Adrenal gland (tissue), 5 donors: ENCODE measurements at regions not wholly inside any gene's neighbourhood (a gene's known extent, or its start where the extent isn't known, plus 50 kb on each side); places are given as distances from the start of the nearest gene placed in this dataset.

Experiments
- CTCF ChIP-seq, 6 experiments: fragments of 450-650 bp in 4 of 6; fragments of 200-600 bp in 2 of 6; sonication (generic) in 1 of 6; IDR thresholded peaks; 1 replicate in 5 of 6; 2 replicates in 1 of 6; pipeline versions ENCODE4 v1.5.1 to v1.8.0; 2016 to 2021; ENCODE audit warnings: antibody characterized with exemption in 6 of 6, mild to moderate bottlenecking in 2 of 6, moderate library complexity in 1 of 6
- POLR2A ChIP-seq, 2 donors: fragments of 450-650 bp; IDR thresholded peaks; one replicate each; pipeline ENCODE4 v1.6.1; 2017; ENCODE audit warnings: antibody characterized with exemption in 2 of 2, mild to moderate bottlenecking in 2 of 2, moderate library complexity in 1 of 2
- donor health status: DM: no; HTN: no; CAD: no.

DNA sequence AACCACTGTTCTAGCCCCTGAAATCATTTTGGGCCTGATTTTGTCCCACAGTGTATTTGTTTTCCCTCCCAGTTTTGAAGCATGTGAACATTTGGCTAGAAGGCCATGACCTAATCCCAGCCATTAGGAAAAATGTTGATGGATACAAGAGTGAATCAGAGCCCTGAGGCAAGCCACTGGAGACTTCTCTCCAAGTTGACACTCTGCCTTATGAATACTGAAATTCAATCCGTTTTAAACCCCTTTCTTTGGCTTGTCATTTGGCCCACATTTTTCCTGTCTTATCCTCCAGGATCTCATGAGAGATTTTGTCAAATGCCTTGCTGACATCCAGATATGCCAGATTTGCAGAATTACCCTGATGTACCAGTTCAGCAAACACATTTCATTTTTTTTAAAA, 158.8 kb downstream of the FAT3 start:
- TF ChIP-seq CTCF (IDR thresholded peaks at IDR 0.05), result no peak
- no peak for TF ChIP-seq POLR2A (IDR thresholded peaks at IDR 0.05)
